Esophagus squamous epithelium (tissue), 5 donors: ENCODE measurements at regions not wholly inside any gene's neighbourhood (a gene's known extent, or its start where the extent isn't known, plus 50 kb on each side); places are given as distances from the start of the nearest gene placed in this dataset.

ENCODE experiments used
- DNase-seq: peaks from one replicate; lab custom pipeline; 2025; lab: John Stamatoyannopoulos, UW
- H3K27ac ChIP-seq, 4 donors: fragments of 200-600 bp; sonication (generic); one replicate each; pipeline ENCODE4 v1.5.1; 2016 to 2019; ENCODE audit warnings: mild to moderate bottlenecking in 1 of 4
- H3K27me3 ChIP-seq, 4 donors: fragments of 200-600 bp; sonication (generic); 1 replicate in 3 of 4; 2 replicates in 1 of 4; pipeline versions ENCODE4 v1.5.1 to v1.6.0; 2017 to 2021; ENCODE audit warnings: antibody characterized with exemption in 1 of 4
- H3K36me3 ChIP-seq, 3 donors: fragments of 200-600 bp; sonication (generic); one replicate each; pipeline ENCODE4 v1.5.1; 2016 to 2019
- H3K4me1 ChIP-seq, 3 donors: fragments of 200-600 bp; sonication (generic); one replicate each; pipeline ENCODE4 v1.5.1; 2017 to 2019
- H3K4me3 ChIP-seq, 4 donors: fragments of 200-600 bp; sonication (generic); 1 replicate in 3 of 4; 2 replicates in 1 of 4; pipeline ENCODE4 v1.5.1; 2016 to 2019; ENCODE audit warnings: mild to moderate bottlenecking in 2 of 4, moderate library complexity in 1 of 4
- H3K9me3 ChIP-seq, 3 donors: fragments of 200-600 bp; sonication (generic); one replicate each; pipeline ENCODE4 v1.5.1; 2016 to 2019
- POLR2A ChIP-seq, 4 donors: fragments of 450-650 bp; IDR thresholded peaks; one replicate each; pipeline ENCODE4 v1.6.1; 2017; ENCODE audit warnings: antibody characterized with exemption in 4 of 4, mild to moderate bottlenecking in 4 of 4, moderate library complexity in 3 of 4
- WGBS, 2 donors: methylation state at CpG; one replicate each; pipeline ENCODE4 v1.1.5; 2018; 5-methylcytosine and 5-hydroxymethylcytosine counted together
- intact Hi-C: fragments of 100-400 bp; cut with DNase I; formaldehyde crosslinking; loops from one replicate; pipeline ENCODE4 v1.15.0; 2022
- TF ChIP-seq, protein P1 (sequence below), 6 experiments: fragments of 450-650 bp in 4 of 6; fragments of 200-600 bp in 2 of 6; sonication (generic) in 2 of 6; IDR thresholded peaks; one replicate each; pipeline ENCODE4 v1.5.1; 2016 to 2019; ENCODE audit warnings: antibody characterized with exemption in 6 of 6, mild to moderate bottlenecking in 4 of 6, moderate library complexity in 4 of 6
- donor health status: DM: yes; HTN: yes; CAD: no.

DNA sequence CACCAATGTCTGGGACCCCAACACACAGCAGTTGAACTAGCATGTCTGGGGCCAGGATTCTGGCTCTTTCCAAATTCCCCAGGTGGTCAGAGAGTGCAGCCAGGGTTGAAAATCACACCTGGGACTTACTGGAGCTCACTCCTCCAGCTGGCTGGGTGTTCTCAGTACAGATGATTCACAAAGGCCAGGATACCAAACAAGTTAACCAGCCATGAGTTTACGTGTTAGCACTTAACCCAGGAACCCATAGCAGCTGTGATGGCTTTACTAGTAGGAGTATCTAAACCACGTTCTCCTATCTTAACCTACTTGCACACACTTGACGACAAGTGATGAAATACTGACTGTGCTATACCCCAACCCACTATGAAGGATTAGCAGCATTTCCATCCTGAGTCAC lies 222.8 kb downstream of the FBXO15 start:
- no peak overlapping the region for H3K4me3 ChIP-seq
- H3K36me3 ChIP-seq = no peaks in the 10 kb centered on the region
- H3K27ac ChIP-seq = no peak overlapping the region
- 61 to 75% methylated on average over 2 to 3 of the region's 3 CpGs for WGBS, 2 donors
- intact Hi-C loops = no loop called here
- DNase-seq = no peak
- H3K4me1 ChIP-seq = no peaks in the 10 kb centered on the region
- TF ChIP-seq, protein P1, sequence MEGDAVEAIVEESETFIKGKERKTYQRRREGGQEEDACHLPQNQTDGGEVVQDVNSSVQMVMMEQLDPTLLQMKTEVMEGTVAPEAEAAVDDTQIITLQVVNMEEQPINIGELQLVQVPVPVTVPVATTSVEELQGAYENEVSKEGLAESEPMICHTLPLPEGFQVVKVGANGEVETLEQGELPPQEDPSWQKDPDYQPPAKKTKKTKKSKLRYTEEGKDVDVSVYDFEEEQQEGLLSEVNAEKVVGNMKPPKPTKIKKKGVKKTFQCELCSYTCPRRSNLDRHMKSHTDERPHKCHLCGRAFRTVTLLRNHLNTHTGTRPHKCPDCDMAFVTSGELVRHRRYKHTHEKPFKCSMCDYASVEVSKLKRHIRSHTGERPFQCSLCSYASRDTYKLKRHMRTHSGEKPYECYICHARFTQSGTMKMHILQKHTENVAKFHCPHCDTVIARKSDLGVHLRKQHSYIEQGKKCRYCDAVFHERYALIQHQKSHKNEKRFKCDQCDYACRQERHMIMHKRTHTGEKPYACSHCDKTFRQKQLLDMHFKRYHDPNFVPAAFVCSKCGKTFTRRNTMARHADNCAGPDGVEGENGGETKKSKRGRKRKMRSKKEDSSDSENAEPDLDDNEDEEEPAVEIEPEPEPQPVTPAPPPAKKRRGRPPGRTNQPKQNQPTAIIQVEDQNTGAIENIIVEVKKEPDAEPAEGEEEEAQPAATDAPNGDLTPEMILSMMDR (IDR thresholded peaks at IDR 0.05) = no peak
- TF ChIP-seq POLR2A (IDR thresholded peaks at IDR 0.05) = no peak
- H3K9me3 ChIP-seq = no peaks in the 10 kb centered on the region
- no peaks in the 10 kb centered on the region for H3K27me3 ChIP-seq

DNA sequence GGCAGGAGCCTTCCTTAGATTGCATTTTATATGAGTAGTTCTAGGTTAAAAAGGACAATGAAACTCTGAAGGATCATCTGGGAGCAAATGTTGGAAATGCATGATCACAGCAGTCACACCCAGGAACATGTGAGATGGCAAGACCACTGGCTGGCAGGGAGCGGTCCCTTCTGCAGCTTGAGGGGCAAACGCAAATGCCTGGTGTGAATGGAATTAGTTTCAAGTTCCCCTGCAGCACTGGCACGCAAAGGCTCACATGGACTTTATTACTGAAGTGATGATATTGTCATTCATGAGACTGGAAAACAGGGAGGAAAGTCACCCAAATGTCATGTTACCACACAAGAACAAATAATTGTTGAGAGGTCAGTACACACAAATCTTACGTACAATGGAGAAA lies 223.3 kb downstream of the FBXO15 start:
- no peaks in the 10 kb centered on the region for H3K36me3 ChIP-seq
- no peaks in the 10 kb centered on the region for H3K27me3 ChIP-seq
- no peak for TF ChIP-seq POLR2A (IDR thresholded peaks at IDR 0.05)
- TF ChIP-seq, protein P1 (IDR thresholded peaks at IDR 0.05) = no peak
- intact Hi-C loops = no loop called here
- H3K27ac ChIP-seq = no peak overlapping the region
- H3K4me3 ChIP-seq = no peak overlapping the region
- no peaks in the 10 kb centered on the region for H3K9me3 ChIP-seq
- no peak for DNase-seq
- H3K4me1 ChIP-seq = no peaks in the 10 kb centered on the region
- whole genome bisulfite sequencing, 2 donors = 74 to 96% methylated on average over 4 of the region's 4 CpGs

GRCh38 chr18:73923866-73924265 lies 223.8 kb downstream of the FBXO15 start:
- 53 to 77% methylated on average over 3 of the region's 3 CpGs for WGBS, 2 donors
- intact Hi-C loops = no loop called here
- no peaks in the 10 kb centered on the region for H3K36me3 ChIP-seq
- no peaks in the 10 kb centered on the region for H3K4me1 ChIP-seq
- H3K27ac ChIP-seq = no peak overlapping the region
- no peaks in the 10 kb centered on the region for H3K27me3 ChIP-seq
- TF ChIP-seq, protein P1 (IDR thresholded peaks at IDR 0.05) = no peak
- no peak for TF ChIP-seq POLR2A (IDR thresholded peaks at IDR 0.05)
- DNase-seq = no peak
- H3K9me3 ChIP-seq = no peaks in the 10 kb centered on the region
- H3K4me3 ChIP-seq = no peak overlapping the region

DNA sequence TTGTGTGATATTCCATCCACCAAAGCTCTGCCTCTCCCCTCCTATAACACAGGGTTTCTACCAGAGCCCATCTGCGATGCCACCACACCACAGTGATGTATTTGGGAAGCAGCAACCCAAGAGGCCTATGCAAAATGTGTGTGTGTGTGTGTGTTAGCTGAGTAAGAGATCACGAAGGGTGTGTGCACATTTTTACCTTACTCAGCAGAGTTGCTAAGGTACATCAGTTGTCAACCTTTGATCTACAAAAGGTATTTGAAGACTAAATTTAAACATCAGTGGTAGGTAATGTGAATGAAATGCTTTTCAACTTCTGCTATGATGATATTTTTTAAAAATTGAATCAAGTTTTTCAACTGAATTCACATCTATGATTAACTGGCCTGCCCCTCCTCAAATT lies 227.6 kb downstream of the FBXO15 start:
- Histone ChIP-seq H3K9me3 (no peaks in the 10 kb centered on the region), H3K4me1 (no peaks in the 10 kb centered on the region), H3K27me3 (no peaks in the 10 kb centered on the region), H3K4me3 (no peak overlapping the region), H3K36me3 (no peaks in the 10 kb centered on the region), H3K27ac (no peak overlapping the region)
- intact Hi-C loops = no loop called here
- 52 to 68% methylated on average over 2 of the region's 2 CpGs for WGBS, 2 donors
- DNase-seq = no peak
- no peak for TF ChIP-seq POLR2A (IDR thresholded peaks at IDR 0.05)
- TF ChIP-seq, protein P1 (IDR thresholded peaks at IDR 0.05) = no peak

GRCh38 chr18:73918816-73919215 lies 228.8 kb downstream of the FBXO15 start:
- no peak for DNase-seq
- 71 to 100% methylated on average over 2 to 5 of the region's 5 CpGs for WGBS, 2 donors
- no peaks in the 10 kb centered on the region for H3K36me3 ChIP-seq
- no peaks in the 10 kb centered on the region for H3K9me3 ChIP-seq
- H3K27me3 ChIP-seq = no peaks in the 10 kb centered on the region
- no peak overlapping the region for H3K27ac ChIP-seq
- H3K4me3 ChIP-seq = no peak overlapping the region
- no peaks in the 10 kb centered on the region for H3K4me1 ChIP-seq
- intact Hi-C loops = no loop called here
- TF ChIP-seq, protein P1 (IDR thresholded peaks at IDR 0.05) = no peak
- TF ChIP-seq POLR2A (IDR thresholded peaks at IDR 0.05) = no peak
